Fibroblast of pulmonary artery (primary cell): ENCODE measurements at regions not wholly inside any gene's neighbourhood (a gene's known extent, or its start where the extent isn't known, plus 50 kb on each side); places are given as distances from the start of the nearest gene placed in this dataset.

Experiments used
- DNase-seq: peaks from one replicate; pipeline ENCODE4 v3.0.0-alpha.2; 2010; ENCODE audit warnings: low read depth
- H3K4me3 ChIP-seq: replicated peaks from 2 replicates; pipeline ENCODE4 v1.5.1; 2011; ENCODE audit warnings: low read depth, mild to moderate bottlenecking, control low read depth, low read length, moderate library complexity
- CTCF ChIP-seq: IDR thresholded peaks from 2 replicates; pipeline ENCODE4 v1.5.1; 2011; ENCODE audit warnings: mild to moderate bottlenecking, control low read depth, low read length, inconsistent platforms; ENCODE audit errors: missing control alignments

- H3K4me3 ChIP-seq = no peak overlapping the region
Observed at GRCh38 chrX:110866421-110866820, 70.8 kb upstream of the CHRDL1 start.

GRCh38 chrX:110863883-110864282 lies 68.3 kb upstream of the CHRDL1 start:
- no peak for TF ChIP-seq CTCF
- no peak for DNase-seq
- H3K4me3 ChIP-seq = no peak overlapping the region

More at GRCh38 chrX:110866421-110866820, 70.8 kb upstream of the CHRDL1 start:
- no peak for TF ChIP-seq CTCF
- DNase-seq = no peak

GRCh38 chrX:110858565-110858964 lies 62.9 kb upstream of the CHRDL1 start:
- TF ChIP-seq CTCF = no peak
- H3K4me3 ChIP-seq = no peak overlapping the region
- DNase-seq = no peak

GRCh38 chrX:110853610-110854009 lies 58.0 kb upstream of the CHRDL1 start:
- no peak overlapping the region for H3K4me3 ChIP-seq
- no peak for DNase-seq
- TF ChIP-seq CTCF = peak; percentile 23

GRCh38 chrX:110852180-110852579 lies 56.6 kb upstream of the CHRDL1 start:
- peak; percentile 53 for TF ChIP-seq CTCF
- peak; percentile 22 for DNase-seq
- H3K4me3 ChIP-seq = no peak overlapping the region

- no peak for TF ChIP-seq CTCF
- no peak for DNase-seq
Observed at GRCh38 chrX:110851780-110852179, 56.2 kb upstream of the CHRDL1 start.

GRCh38 chrX:110847334-110847733 lies 51.7 kb upstream of the CHRDL1 start:
- TF ChIP-seq CTCF = peak; percentile 36
- DNase-seq = peak; percentile 68

More at GRCh38 chrX:110851780-110852179, 56.2 kb upstream of the CHRDL1 start:
- H3K4me3 ChIP-seq = no peak overlapping the region

More at GRCh38 chrX:110847334-110847733, 51.7 kb upstream of the CHRDL1 start:
- no peak overlapping the region for H3K4me3 ChIP-seq
